ENCODE measurements at regions not wholly inside any gene's neighbourhood (a gene's known extent, or its start where the extent isn't known, plus 50 kb on each side); places are given as distances from the start of the nearest gene placed in this dataset.

GRCh38 chr1:29527314-29528004 is 291.1 kb downstream of the PTPRU start:
- peaks cover 9% of the 10 kb centered on the region for H3K27me3 ChIP-seq (ENCODE audit: control insufficient read depth, insufficient read depth, low read length)
- H3K36me3 ChIP-seq (ENCODE audit: control insufficient read depth, insufficient read depth, low read length), result no peaks in the 10 kb centered on the region
- peaks cover 12% of the 10 kb centered on the region for H3K4me1 ChIP-seq (ENCODE audit: control insufficient read depth, insufficient read depth, low read length)
- peak; percentile 57 for DNase-seq
- H3K4me3 ChIP-seq (ENCODE audit: low read length), result no peak overlapping the region
- 58% methylated on average over 2 of the region's 8 CpGs for WGBS (ENCODE audit: insufficient coverage)
- H3K9me3 ChIP-seq (replicated peaks; ENCODE audit: control insufficient read depth, low read depth, low read length), result peaks cover 6% of the 10 kb centered on the region
- no peak overlapping the region for H3K27ac ChIP-seq (ENCODE audit: low read length)

- DNase-seq, result no peak
- peaks cover 15% of the 10 kb centered on the region for H3K27me3 ChIP-seq (ENCODE audit: control insufficient read depth, insufficient read depth, low read length)
- H3K36me3 ChIP-seq (ENCODE audit: control insufficient read depth, insufficient read depth, low read length), result no peaks in the 10 kb centered on the region
- H3K4me1 ChIP-seq (ENCODE audit: control insufficient read depth, insufficient read depth, low read length), result peaks cover 17% of the 10 kb centered on the region
- 76% methylated on average over 6 of the region's 7 CpGs for WGBS (ENCODE audit: insufficient coverage)
- no peak overlapping the region for H3K27ac ChIP-seq (ENCODE audit: low read length)
- no peak overlapping the region for H3K4me3 ChIP-seq (ENCODE audit: low read length)
- peaks cover 6% of the 10 kb centered on the region for H3K9me3 ChIP-seq (replicated peaks; ENCODE audit: control insufficient read depth, low read depth, low read length)
These were observed 289.6 kb downstream of the PTPRU start for GRCh38 chr1:29525941-29526340.

GRCh38 chr1:29524285-29525065 is 288.2 kb downstream of the PTPRU start:
- peaks cover 31% of the 10 kb centered on the region for H3K4me1 ChIP-seq (ENCODE audit: control insufficient read depth, insufficient read depth, low read length)
- no peak overlapping the region for H3K4me3 ChIP-seq (ENCODE audit: low read length)
- no peak for DNase-seq
- H3K27me3 ChIP-seq (ENCODE audit: control insufficient read depth, insufficient read depth, low read length), result peaks cover 16% of the 10 kb centered on the region
- no peak overlapping the region for H3K27ac ChIP-seq (ENCODE audit: low read length)
- no peaks in the 10 kb centered on the region for H3K36me3 ChIP-seq (ENCODE audit: control insufficient read depth, insufficient read depth, low read length)
- H3K9me3 ChIP-seq (replicated peaks; ENCODE audit: control insufficient read depth, low read depth, low read length), result peaks cover 4% of the 10 kb centered on the region
- 50% methylated on average over 18 of the region's 23 CpGs for WGBS (ENCODE audit: insufficient coverage)

GRCh38 chr1:29523576-29523975 is 287.3 kb downstream of the PTPRU start:
- no peaks in the 10 kb centered on the region for H3K36me3 ChIP-seq (ENCODE audit: control insufficient read depth, insufficient read depth, low read length)
- H3K4me3 ChIP-seq (ENCODE audit: low read length), result no peak overlapping the region
- peaks cover 38% of the 10 kb centered on the region for H3K4me1 ChIP-seq (ENCODE audit: control insufficient read depth, insufficient read depth, low read length)
- 35% methylated on average over 7 of the region's 10 CpGs for WGBS (ENCODE audit: insufficient coverage)
- H3K27ac ChIP-seq (ENCODE audit: low read length), result no peak overlapping the region
- no peak for DNase-seq
- H3K9me3 ChIP-seq (replicated peaks; ENCODE audit: control insufficient read depth, low read depth, low read length), result no peaks in the 10 kb centered on the region
- peaks cover 16% of the 10 kb centered on the region for H3K27me3 ChIP-seq (ENCODE audit: control insufficient read depth, insufficient read depth, low read length)

GRCh38 chr1:29523136-29523535 is 286.8 kb downstream of the PTPRU start:
- Histone ChIP-seq H3K27ac (ENCODE audit: low read length) (no peak overlapping the region), H3K4me3 (ENCODE audit: low read length) (no peak overlapping the region), H3K27me3 (ENCODE audit: control insufficient read depth, insufficient read depth, low read length) (peaks cover 16% of the 10 kb centered on the region), H3K36me3 (ENCODE audit: control insufficient read depth, insufficient read depth, low read length) (no peaks in the 10 kb centered on the region), H3K4me1 (ENCODE audit: control insufficient read depth, insufficient read depth, low read length) (peaks cover 39% of the 10 kb centered on the region), H3K9me3 (replicated peaks; ENCODE audit: control insufficient read depth, low read depth, low read length) (no peaks in the 10 kb centered on the region)
- WGBS (ENCODE audit: insufficient coverage), result 65% methylated on average over 4 of the region's 5 CpGs
- no peak for DNase-seq

GRCh38 chr1:29521811-29522580 is 285.7 kb downstream of the PTPRU start:
- DNase-seq, result no peak
- H3K36me3 ChIP-seq (ENCODE audit: control insufficient read depth, insufficient read depth, low read length), result no peaks in the 10 kb centered on the region
- 79% methylated on average over 7 of the region's 14 CpGs for WGBS (ENCODE audit: insufficient coverage)
- no peak overlapping the region for H3K4me3 ChIP-seq (ENCODE audit: low read length)
- H3K27ac ChIP-seq (ENCODE audit: low read length), result no peak overlapping the region
- H3K4me1 ChIP-seq (ENCODE audit: control insufficient read depth, insufficient read depth, low read length), result peaks cover 38% of the 10 kb centered on the region
- peaks cover 11% of the 10 kb centered on the region for H3K27me3 ChIP-seq (ENCODE audit: control insufficient read depth, insufficient read depth, low read length)
- H3K9me3 ChIP-seq (replicated peaks; ENCODE audit: control insufficient read depth, low read depth, low read length), result no peaks in the 10 kb centered on the region

- no peak overlapping the region for H3K27ac ChIP-seq (ENCODE audit: low read length)
- H3K4me1 ChIP-seq (ENCODE audit: control insufficient read depth, insufficient read depth, low read length), result peaks cover 35% of the 10 kb centered on the region
- DNase-seq, result peak; percentile 22
- WGBS (ENCODE audit: insufficient coverage), result 51% methylated on average over 2 of the region's 4 CpGs
- no peak overlapping the region for H3K4me3 ChIP-seq (ENCODE audit: low read length)
- H3K27me3 ChIP-seq (ENCODE audit: control insufficient read depth, insufficient read depth, low read length), result peaks cover 11% of the 10 kb centered on the region
- no peaks in the 10 kb centered on the region for H3K9me3 ChIP-seq (replicated peaks; ENCODE audit: control insufficient read depth, low read depth, low read length)
- no peaks in the 10 kb centered on the region for H3K36me3 ChIP-seq (ENCODE audit: control insufficient read depth, insufficient read depth, low read length)
These were observed 285.1 kb downstream of the PTPRU start for GRCh38 chr1:29521438-29521715.

GRCh38 chr1:29520571-29521437 is 284.5 kb downstream of the PTPRU start:
- Histone ChIP-seq H3K27me3 (ENCODE audit: control insufficient read depth, insufficient read depth, low read length) (peaks cover 11% of the 10 kb centered on the region), H3K27ac (ENCODE audit: low read length) (no peak overlapping the region), H3K9me3 (replicated peaks; ENCODE audit: control insufficient read depth, low read depth, low read length) (no peaks in the 10 kb centered on the region), H3K4me3 (ENCODE audit: low read length) (no peak overlapping the region), H3K4me1 (ENCODE audit: control insufficient read depth, insufficient read depth, low read length) (peaks cover 35% of the 10 kb centered on the region), H3K36me3 (ENCODE audit: control insufficient read depth, insufficient read depth, low read length) (no peaks in the 10 kb centered on the region)
- DNase-seq, result peak; percentile 27
- 82% methylated on average over 2 of the region's 11 CpGs for WGBS (ENCODE audit: insufficient coverage)

- no peak overlapping the region for H3K4me3 ChIP-seq (ENCODE audit: low read length)
- H3K27me3 ChIP-seq (ENCODE audit: control insufficient read depth, insufficient read depth, low read length), result peaks cover 11% of the 10 kb centered on the region
- no peaks in the 10 kb centered on the region for H3K36me3 ChIP-seq (ENCODE audit: control insufficient read depth, insufficient read depth, low read length)
- no peaks in the 10 kb centered on the region for H3K9me3 ChIP-seq (replicated peaks; ENCODE audit: control insufficient read depth, low read depth, low read length)
- peak; percentile 61 for DNase-seq
- 11% methylated on average over 6 of the region's 8 CpGs for WGBS (ENCODE audit: insufficient coverage)
- H3K4me1 ChIP-seq (ENCODE audit: control insufficient read depth, insufficient read depth, low read length), result peaks cover 35% of the 10 kb centered on the region
- H3K27ac ChIP-seq (ENCODE audit: low read length), result peak overlapping the region; percentile 18
These were observed 283.4 kb downstream of the PTPRU start for GRCh38 chr1:29519788-29520110.
